NCI-H82 treated with DMSO at 0.1 percent for 48 hours (cell line): ENCODE measurements at regions not wholly inside any gene's neighbourhood (a gene's known extent, or its start where the extent isn't known, plus 50 kb on each side); places are given as distances from the start of the nearest gene placed in this dataset.
A peak's percentile ranks its signal among the peaks of the same experiment; 100 is the strongest.
"Not testable (repeated sequence)": the region's sequence is repeated elsewhere in the genome, so short reads cannot be mapped to it uniquely, and the experiment has no call there.

ENCODE experiments used
- DNase-seq: peaks from one replicate; lab custom pipeline; 2025; ENCODE audit not compliant: unreplicated experiment; lab: John Stamatoyannopoulos, UW

GRCh38 chr3:106115557-106115956 lies 246.7 kb upstream of the CBLB start:
- no peak for DNase-seq

GRCh38 chr3:106116733-106117489 lies 248.1 kb upstream of the CBLB start:
- DNase-seq, result no peak

- no peak for DNase-seq
These were observed 248.7 kb upstream of the CBLB start for GRCh38 chr3:106117490-106117858.

GRCh38 chr3:106119614-106120082 lies 250.8 kb upstream of the CBLB start:
- no peak for DNase-seq

- DNase-seq, result no peak
These were observed 251.5 kb upstream of the CBLB start for GRCh38 chr3:106120356-106120755.

- no peak for DNase-seq
These were observed 252.9 kb upstream of the CBLB start for GRCh38 chr3:106121491-106122289.

- no peak for DNase-seq
These were observed 256.0 kb upstream of the CBLB start for GRCh38 chr3:106124818-106125217.

- no peak for DNase-seq
These were observed 256.5 kb upstream of the CBLB start for GRCh38 chr3:106125321-106125720.

GRCh38 chr3:106126067-106126845 lies 257.4 kb upstream of the CBLB start:
- no peak for DNase-seq

GRCh38 chr3:106126846-106127235 lies 258.0 kb upstream of the CBLB start:
- no peak for DNase-seq

GRCh38 chr3:106129939-106130338 lies 261.1 kb upstream of the CBLB start:
- DNase-seq, result no peak

- peak; percentile 45 for DNase-seq
These were observed 261.8 kb upstream of the CBLB start for GRCh38 chr3:106130384-106131198.

- DNase-seq, result no peak
These were observed 266.8 kb upstream of the CBLB start for GRCh38 chr3:106135451-106136160.

GRCh38 chr3:106139826-106140225 lies 271.0 kb upstream of the CBLB start:
- DNase-seq, result no peak

- DNase-seq, result no peak
These were observed 271.6 kb upstream of the CBLB start for GRCh38 chr3:106140431-106140830.

- no peak for DNase-seq
These were observed 275.2 kb upstream of the CBLB start for GRCh38 chr3:106144030-106144429.

- DNase-seq, result not testable (repeated sequence)
These were observed 279.7 kb upstream of the CBLB start for GRCh38 chr3:106148440-106149082.

- DNase-seq, result no peak
These were observed 288.6 kb upstream of the CBLB start for GRCh38 chr3:106157411-106157810.

GRCh38 chr3:106160396-106160795 lies 291.6 kb upstream of the CBLB start:
- DNase-seq, result no peak

- no peak for DNase-seq
These were observed 292.4 kb upstream of the CBLB start for GRCh38 chr3:106161246-106161645.
